PC-9 (cell line): ENCODE measurements at regions not wholly inside any gene's neighbourhood (a gene's known extent, or its start where the extent isn't known, plus 50 kb on each side); places are given as distances from the start of the nearest gene placed in this dataset.

Source experiments
- BruUV-seq: library from RNA; stranded (reverse); fragments of 400-500 nt; replicated peaks from 2 replicates; lab custom pipeline; 2021; lab: Mats Ljungman, UMichigan
- CTCF ChIA-PET: fragments of 300-600 bp; sonication (Branson Sonifier 250); formaldehyde crosslinking; loops from one replicate; lab custom pipeline; 2022; ENCODE audit warnings: antibody characterized with exemption; lab: Charles Lee
- POLR2A ChIA-PET: fragments of 300-600 bp; sonication (Branson Sonifier 250); formaldehyde crosslinking; loops from one replicate; lab custom pipeline; 2022; ENCODE audit warnings: antibody characterized with exemption; ENCODE audit not compliant: unreplicated experiment; lab: Charles Lee
- DNase-seq, 2 experiments: peaks; one replicate each; pipeline versions ENCODE4 v3.0.0 to v3.0.0-alpha.2; 2015 to 2022; ENCODE audit warnings: mixed read lengths in 1 of 2
- H2AFZ ChIP-seq: fragments of 200-600 bp; sonication (generic); 2 replicates; pipeline ENCODE4 v1.8.1; 2017; ENCODE audit warnings: antibody characterized with exemption
- H3F3A ChIP-seq: fragments of 200-600 bp; sonication (generic); 2 replicates; pipeline ENCODE4 v1.8.1; 2017; ENCODE audit warnings: antibody characterized with exemption, mild to moderate bottlenecking, low read depth; ENCODE audit not compliant: insufficient read depth
- H3K27ac ChIP-seq: fragments of 200-600 bp; sonication (generic); 2 replicates; pipeline ENCODE4 v1.6.1; 2016; ENCODE audit warnings: mixed run types
- H3K27me3 ChIP-seq: fragments of 200-600 bp; sonication (generic); 2 replicates; pipeline ENCODE4 v1.6.1; 2016; ENCODE audit warnings: low read depth, mixed run types; ENCODE audit not compliant: insufficient read depth
- H3K36me3 ChIP-seq: fragments of 200-600 bp; sonication (generic); 2 replicates; pipeline ENCODE4 v1.6.1; 2016; ENCODE audit warnings: low read depth, mixed run types
- H3K4me1 ChIP-seq: fragments of 200-600 bp; sonication (generic); replicated peaks from 2 replicates; pipeline ENCODE4 v1.6.1; 2016; ENCODE audit warnings: mixed run types; ENCODE audit not compliant: insufficient read depth
- H3K4me2 ChIP-seq: fragments of 200-600 bp; sonication (generic); 2 replicates; pipeline ENCODE4 v1.6.1; 2017; ENCODE audit warnings: mixed run types
- H3K4me3 ChIP-seq: fragments of 200-600 bp; sonication (generic); 2 replicates; pipeline ENCODE4 v1.6.1; 2016; ENCODE audit warnings: mixed run types
- H3K79me2 ChIP-seq: fragments of 200-600 bp; sonication (generic); 2 replicates; pipeline ENCODE4 v1.6.1; 2017; ENCODE audit warnings: low read depth, mixed run types
- H3K9me2 ChIP-seq: fragments of 200-600 bp; sonication (generic); 2 replicates; pipeline ENCODE4 v1.8.1; 2017; ENCODE audit warnings: mild to moderate bottlenecking; ENCODE audit not compliant: insufficient read depth
- H3K9me3 ChIP-seq: fragments of 200-600 bp; sonication (generic); 2 replicates; pipeline ENCODE4 v1.8.1; 2016; ENCODE audit warnings: low read depth; ENCODE audit not compliant: insufficient read depth
- H4K20me1 ChIP-seq: fragments of 200-600 bp; sonication (generic); 2 replicates; pipeline ENCODE4 v1.8.1; 2017; ENCODE audit not compliant: insufficient read depth
- EZH2 ChIP-seq: fragments of 200-600 bp; sonication (generic); IDR thresholded peaks from 2 replicates; pipeline ENCODE4 v1.8.0; 2017; ENCODE audit warnings: antibody characterized with exemption, low read depth
- intact Hi-C: fragments of 100-400 bp; cut with micrococcal nuclease; formaldehyde crosslinking; loops from one replicate; pipeline ENCODE4 v1.10.0; 2022; ENCODE audit not compliant: unreplicated experiment
- TF ChIP-seq, protein P1 (sequence below): fragments of 200-600 bp; sonication (generic); conservative IDR thresholded peaks from 2 replicates; pipeline ENCODE4 v1.6.1; 2017; ENCODE audit warnings: mixed run types, antibody characterized with exemption, mild to moderate bottlenecking, moderate library complexity

DNA sequence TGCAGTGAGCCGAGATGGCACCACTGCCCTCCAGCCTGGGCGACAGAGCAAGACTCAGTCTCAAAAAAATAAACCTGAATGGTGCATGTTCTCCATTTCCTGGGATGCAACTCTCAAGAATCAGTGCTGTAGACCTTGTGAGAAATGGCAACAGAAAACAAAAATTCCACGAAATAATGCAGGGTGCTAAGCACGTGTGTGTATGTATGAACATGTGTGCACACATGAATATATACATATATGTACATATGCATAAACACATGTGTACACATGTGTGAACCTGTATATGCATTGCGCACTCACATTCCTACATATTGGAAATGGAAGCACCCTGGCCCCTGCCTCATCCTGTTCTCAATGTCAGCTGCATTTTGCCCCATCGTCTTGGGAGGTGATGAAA is 548.5 kb downstream of the TCERG1L start:
- H3K4me3 ChIP-seq = no peak overlapping the region
- no peaks in the 10 kb centered on the region for H3K79me2 ChIP-seq
- no TSS peak for BruUV-seq
- no peaks in the 10 kb centered on the region for H3K4me1 ChIP-seq
- H3K9me3 ChIP-seq = no peaks in the 10 kb centered on the region
- DNase-seq = no peak
- CTCF ChIA-PET = no interaction called here
- H3K4me2 ChIP-seq = no peak overlapping the region
- no peaks in the 10 kb centered on the region for H4K20me1 ChIP-seq
- H3F3A ChIP-seq = no peaks in the 10 kb centered on the region
- TF ChIP-seq EZH2 = no peak
- TF ChIP-seq, protein P1, sequence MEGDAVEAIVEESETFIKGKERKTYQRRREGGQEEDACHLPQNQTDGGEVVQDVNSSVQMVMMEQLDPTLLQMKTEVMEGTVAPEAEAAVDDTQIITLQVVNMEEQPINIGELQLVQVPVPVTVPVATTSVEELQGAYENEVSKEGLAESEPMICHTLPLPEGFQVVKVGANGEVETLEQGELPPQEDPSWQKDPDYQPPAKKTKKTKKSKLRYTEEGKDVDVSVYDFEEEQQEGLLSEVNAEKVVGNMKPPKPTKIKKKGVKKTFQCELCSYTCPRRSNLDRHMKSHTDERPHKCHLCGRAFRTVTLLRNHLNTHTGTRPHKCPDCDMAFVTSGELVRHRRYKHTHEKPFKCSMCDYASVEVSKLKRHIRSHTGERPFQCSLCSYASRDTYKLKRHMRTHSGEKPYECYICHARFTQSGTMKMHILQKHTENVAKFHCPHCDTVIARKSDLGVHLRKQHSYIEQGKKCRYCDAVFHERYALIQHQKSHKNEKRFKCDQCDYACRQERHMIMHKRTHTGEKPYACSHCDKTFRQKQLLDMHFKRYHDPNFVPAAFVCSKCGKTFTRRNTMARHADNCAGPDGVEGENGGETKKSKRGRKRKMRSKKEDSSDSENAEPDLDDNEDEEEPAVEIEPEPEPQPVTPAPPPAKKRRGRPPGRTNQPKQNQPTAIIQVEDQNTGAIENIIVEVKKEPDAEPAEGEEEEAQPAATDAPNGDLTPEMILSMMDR = no peak
- POLR2A ChIA-PET = no interaction called here
- no peaks in the 10 kb centered on the region for H3K9me2 ChIP-seq
- intact Hi-C loops = no loop called here
- no peaks in the 10 kb centered on the region for H3K27me3 ChIP-seq
- no peak overlapping the region for H3K27ac ChIP-seq
- H2AFZ ChIP-seq = no peak overlapping the region
- H3K36me3 ChIP-seq = no peaks in the 10 kb centered on the region

DNA sequence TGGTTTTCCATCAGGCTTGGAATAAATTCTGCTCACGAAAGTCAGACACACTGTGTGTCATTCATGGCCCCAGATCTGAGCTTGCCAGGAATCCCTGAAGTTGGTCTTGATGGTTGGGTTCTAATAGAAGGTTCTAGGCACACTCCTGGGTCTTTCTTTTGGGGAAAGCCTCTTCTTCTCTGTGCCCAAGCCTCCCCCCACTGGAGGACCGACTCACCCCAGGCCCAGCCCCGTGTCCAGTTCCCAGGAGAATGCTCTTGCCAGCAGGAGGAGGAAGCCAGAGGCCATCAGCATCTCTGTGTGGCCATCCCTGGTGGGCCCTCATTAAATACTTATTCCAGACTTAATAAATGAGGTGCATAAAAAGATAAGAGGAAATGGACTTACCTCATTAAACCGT is 548.0 kb downstream of the TCERG1L start:
- H3F3A ChIP-seq = no peaks in the 10 kb centered on the region
- H3K36me3 ChIP-seq = no peaks in the 10 kb centered on the region
- no peak overlapping the region for H3K4me3 ChIP-seq
- intact Hi-C loops = no loop called here
- POLR2A ChIA-PET = no interaction called here
- no peaks in the 10 kb centered on the region for H3K79me2 ChIP-seq
- no peaks in the 10 kb centered on the region for H3K27me3 ChIP-seq
- no peaks in the 10 kb centered on the region for H4K20me1 ChIP-seq
- no peaks in the 10 kb centered on the region for H3K9me2 ChIP-seq
- no peak for DNase-seq
- TF ChIP-seq, protein P1 = no peak
- TF ChIP-seq EZH2 = no peak
- CTCF ChIA-PET = no interaction called here
- H3K27ac ChIP-seq = no peak overlapping the region
- H3K4me2 ChIP-seq = no peak overlapping the region
- no peaks in the 10 kb centered on the region for H3K9me3 ChIP-seq
- no TSS peak for BruUV-seq
- H3K4me1 ChIP-seq = no peaks in the 10 kb centered on the region
- H2AFZ ChIP-seq = no peak overlapping the region

DNA sequence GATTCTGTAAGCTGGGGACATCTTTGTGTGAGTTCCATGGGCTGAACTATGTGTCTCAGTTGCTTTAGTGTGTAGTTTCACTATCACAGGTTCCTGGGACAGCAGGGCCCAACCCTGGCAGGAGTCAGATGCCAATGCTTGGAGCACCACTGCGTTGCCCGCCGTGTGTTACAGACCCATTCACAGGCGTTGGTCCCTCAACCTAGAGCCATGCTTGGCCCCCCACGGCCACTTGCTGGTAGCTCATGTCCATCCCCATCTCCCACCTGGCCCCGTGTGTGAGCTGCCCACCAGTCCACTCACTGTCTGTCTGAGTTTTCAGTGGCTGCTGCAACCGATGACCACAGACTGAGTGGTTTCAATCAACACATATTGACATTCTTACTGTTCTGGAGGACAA is 546.9 kb downstream of the TCERG1L start:
- CTCF ChIA-PET = no interaction called here
- no peaks in the 10 kb centered on the region for H3K9me3 ChIP-seq
- intact Hi-C loops = no loop called here

More for the DNA sequence above, 546.9 kb downstream of the TCERG1L start:
- H3K4me2 ChIP-seq = no peak overlapping the region
- no peak overlapping the region for H3K4me3 ChIP-seq
- no peak for TF ChIP-seq EZH2
- TF ChIP-seq, protein P1 = no peak
- no peaks in the 10 kb centered on the region for H3F3A ChIP-seq
- H3K9me2 ChIP-seq = no peaks in the 10 kb centered on the region
- no TSS peak for BruUV-seq
- H3K4me1 ChIP-seq = no peaks in the 10 kb centered on the region
- H3K79me2 ChIP-seq = no peaks in the 10 kb centered on the region
- no peak overlapping the region for H3K27ac ChIP-seq
- no peaks in the 10 kb centered on the region for H3K36me3 ChIP-seq
- no peak for DNase-seq
- no peaks in the 10 kb centered on the region for H4K20me1 ChIP-seq
- no peaks in the 10 kb centered on the region for H3K27me3 ChIP-seq
- POLR2A ChIA-PET = no interaction called here
- no peak overlapping the region for H2AFZ ChIP-seq
